CD4-positive, alpha-beta T cell treated with Interleukin-4 for 1 hour (primary cell): ENCODE measurements at regions not wholly inside any gene's neighbourhood (a gene's known extent, or its start where the extent isn't known, plus 50 kb on each side); places are given as distances from the start of the nearest gene placed in this dataset.
"Not testable (repeated sequence)": the region's sequence is repeated elsewhere in the genome, so short reads cannot be mapped to it uniquely, and the experiment has no call there.

Experiments used
- DNase-seq, 2 donors: peaks; one replicate each; pipeline ENCODE4 v3.0.0-alpha.2; 2020 to 2022

DNA sequence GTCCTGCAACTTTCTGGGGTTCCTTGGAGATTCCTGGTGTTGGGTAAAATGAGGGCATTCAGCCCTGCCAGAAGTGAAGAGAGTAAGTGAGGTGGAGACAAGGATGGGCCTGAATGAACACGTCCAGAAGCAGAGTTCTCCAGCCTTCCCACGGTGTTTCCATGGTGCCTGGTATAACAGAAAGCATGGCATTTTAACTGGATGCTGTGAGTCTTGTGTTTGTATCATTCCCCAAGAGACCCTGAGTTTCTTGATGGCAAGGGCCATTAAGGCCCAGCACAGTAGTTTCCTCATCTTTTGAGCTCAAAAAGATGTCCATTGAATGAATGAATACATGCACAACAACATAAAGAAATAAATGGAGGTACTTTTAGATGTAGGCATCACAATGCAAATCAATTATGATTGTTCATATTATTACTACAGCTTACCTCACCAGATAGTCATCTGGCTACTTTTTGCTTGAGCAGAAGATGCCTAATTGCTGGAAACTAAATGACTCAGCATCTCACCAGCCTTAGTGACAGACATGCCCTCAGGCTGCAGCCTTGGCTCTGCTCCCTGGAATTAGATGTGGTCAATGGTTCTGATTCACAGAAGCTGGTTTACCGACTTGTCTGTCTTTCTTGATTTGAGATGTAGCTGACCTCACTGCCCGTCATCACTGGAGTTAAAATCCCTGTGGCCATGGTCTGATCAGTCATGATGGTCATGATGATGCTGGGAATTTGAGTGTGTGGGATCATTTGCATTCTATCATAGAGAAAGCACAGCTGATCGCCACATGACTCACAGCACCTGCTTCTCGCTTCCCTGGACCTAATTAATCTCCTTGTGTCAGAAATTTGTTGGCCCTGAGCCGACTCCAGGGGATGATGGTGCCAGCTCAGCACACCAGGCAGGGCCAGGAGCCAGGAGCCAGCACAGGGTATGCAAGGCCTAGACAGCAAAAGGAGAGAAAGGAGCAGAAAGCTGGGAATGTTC is 83.9 kb downstream of the CXCL12 start:
- DNase-seq: no peak

DNA sequence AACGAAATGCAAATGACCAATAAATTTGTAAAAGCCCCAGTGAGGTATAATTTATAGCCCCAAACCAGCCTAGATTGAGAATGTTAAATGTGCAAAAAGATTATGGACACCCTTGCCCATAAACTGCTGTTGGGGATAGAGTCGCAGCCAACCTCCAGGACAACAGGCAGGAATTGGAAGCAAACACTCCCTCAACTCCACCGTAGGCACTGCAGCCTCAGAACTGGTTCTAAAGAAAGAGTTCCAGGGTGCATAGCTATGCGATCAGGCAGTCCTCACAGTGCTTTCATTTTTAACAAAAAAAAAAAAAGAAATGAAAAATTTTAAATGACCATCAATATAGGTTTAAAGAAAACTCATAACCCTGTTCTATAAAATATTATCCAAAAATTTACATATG is 86.2 kb downstream of the CXCL12 start:
- DNase-seq: no peak

DNA sequence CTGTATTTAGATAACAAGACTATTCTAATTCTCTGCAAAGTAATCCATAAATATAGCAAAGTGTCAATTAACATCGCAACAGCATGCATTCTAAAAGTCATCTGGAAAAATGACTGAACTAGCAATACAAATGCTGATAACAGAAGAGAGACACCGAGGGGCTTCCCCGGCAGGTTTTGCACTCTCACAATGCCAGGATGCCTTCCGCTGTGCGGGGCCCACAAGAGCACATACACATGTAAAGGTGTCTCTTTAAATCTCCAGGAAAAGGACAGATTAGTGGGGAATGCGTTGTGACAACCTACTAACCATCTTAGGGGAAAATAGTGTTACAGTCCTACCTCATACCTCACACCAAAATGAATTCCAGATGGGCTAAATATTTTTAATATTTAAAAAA is 86.9 kb downstream of the CXCL12 start:
- DNase-seq: no peak

DNA sequence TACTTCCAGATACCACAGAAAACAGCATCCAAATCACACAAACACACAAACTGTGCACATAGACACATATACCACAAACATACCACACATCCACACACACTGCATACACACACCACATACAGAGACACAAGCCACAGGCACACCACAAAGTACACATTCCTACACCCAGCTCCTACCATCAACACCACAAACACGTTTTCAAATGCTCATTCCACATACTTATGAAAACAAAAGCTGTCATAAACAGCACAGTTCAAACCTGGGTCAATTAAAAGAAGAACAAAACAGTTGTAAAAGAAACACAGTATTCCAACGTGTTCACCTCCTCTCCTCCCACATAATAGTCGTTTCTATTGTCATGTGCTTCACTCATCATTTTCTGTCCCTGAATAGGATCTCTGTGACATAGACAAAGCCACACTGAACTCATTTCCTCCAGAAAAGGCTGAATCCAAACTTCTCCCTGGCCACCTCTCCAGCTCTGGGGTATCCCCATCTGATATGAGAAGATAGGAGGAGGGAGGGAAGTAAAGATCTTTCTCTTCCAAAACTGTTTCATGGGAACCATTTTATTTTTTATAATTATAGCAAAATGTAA is 89.2 kb downstream of the CXCL12 start:
- no peak for DNase-seq

DNA sequence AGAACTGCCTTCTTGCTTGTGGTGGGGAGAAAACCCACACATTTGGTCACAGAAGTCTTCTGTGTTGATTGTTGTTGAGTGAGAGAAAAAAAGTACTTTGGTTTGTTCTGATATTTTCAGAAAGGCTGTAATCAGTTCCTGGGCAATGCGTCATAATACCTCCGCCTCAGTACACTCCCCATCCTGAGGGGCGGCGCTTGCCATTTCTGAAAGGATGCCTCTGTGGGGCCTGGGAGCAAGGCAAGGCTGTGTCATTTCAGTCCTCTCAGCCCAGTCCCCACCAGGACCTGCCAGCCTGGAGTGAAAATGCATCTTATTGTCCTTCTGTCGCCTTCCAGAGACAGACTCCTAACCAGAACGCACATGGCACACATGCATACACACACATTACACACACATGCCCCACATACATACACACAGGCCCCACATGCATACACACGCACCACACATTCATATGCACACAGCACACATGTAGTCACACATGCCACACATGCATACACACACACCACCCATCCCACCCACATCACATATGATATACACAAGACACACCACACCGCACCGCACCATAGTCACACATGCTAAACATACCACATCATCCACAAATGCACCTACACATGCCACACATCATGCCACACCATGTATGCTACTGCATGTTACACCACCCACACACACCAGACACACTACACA is 90.0 kb downstream of the CXCL12 start:
- DNase-seq: no peak

DNA sequence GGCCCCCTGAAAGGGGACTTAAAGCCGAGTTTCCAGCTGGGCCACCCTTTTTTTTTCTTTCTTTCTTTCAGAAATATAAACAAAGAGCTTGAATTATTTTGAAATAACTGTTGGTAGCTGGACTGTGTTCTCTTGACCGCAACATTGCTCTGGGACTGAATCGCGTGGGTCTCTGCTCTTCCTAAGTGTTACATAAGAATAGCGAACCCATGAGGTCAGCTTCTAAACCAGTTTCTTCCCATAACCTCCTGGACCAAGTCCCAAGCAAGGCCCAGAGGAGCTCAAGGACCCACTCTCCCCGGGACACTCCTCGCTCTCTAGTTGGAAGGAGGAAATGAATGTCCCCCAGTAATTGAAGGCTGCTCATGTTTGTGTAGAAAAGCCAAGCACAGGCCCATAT is 91.1 kb downstream of the CXCL12 start:
- DNase-seq: no peak

DNA sequence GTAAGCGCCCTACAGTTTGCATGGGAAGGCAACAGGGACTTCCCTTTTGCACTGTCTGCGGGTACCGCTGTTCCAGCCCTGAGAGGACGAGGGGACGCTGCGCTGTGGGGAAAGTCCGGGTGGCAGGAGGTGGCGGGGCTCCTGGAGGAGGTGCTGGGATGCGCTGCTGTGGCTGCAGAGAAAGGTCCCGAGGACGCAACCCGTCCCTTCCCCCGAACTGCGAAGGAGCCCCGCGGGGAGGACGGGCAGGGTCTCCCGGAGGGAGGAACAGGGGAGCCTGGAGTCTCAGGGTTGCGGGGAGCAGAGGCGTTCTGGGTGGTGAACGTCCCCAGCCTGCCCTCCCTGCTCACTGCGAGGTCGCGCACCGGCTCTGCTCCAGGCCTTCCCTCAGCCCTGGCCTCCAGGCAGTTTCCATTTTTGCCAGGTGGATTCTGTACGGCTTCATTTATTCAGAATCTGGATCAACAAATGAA is 91.6 kb downstream of the CXCL12 start:
- no peak for DNase-seq

DNA sequence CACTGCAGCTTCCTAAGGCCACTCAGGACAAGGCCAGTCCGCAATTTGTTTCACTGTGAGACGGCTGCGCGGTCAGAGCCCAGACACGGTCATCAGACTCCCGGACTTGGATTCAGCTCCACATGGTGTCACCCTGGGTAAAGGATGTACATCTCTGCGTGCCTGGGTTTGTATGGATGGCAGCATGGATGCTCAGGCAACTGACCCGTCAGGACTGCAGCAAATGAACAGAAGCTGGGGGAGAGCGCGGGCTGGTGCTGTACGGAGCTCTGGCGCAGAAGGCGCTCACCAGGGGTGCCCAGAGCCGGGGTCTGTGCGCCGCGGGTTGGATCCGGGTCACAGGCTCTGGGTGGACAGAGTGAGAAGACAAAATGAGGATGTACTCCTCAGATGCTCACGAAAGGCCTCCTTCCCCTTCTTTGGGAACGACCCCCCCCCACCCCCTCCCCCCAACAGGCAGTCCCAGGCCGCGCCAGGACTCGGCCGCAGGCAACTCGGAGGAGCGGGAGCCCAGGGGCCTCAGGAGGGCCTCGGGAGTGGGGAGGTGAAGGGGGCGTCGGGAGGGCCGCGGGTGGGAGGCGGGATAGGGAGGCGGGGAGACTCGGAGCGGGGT is 92.4 kb downstream of the CXCL12 start:
- DNase-seq: no peak

DNA sequence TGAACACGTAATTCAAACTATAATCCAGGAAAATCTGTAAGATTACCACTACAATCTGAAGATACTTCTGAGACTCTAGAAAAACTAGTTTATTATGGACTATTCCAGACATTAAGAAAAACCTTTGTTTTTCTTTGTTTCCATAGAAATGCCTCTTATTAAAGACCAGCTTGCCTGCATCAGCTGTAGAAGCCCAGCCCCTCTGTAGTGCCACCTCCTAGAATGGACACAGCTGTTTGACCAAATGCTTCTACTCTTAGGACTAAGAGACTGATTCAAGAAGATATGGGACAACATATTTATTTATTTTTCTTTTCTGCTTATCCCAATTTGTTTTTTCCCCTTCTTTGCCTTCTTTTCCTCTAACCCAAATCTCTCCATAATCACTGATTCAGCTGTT is 93.8 kb downstream of the CXCL12 start:
- no peak for DNase-seq

DNA sequence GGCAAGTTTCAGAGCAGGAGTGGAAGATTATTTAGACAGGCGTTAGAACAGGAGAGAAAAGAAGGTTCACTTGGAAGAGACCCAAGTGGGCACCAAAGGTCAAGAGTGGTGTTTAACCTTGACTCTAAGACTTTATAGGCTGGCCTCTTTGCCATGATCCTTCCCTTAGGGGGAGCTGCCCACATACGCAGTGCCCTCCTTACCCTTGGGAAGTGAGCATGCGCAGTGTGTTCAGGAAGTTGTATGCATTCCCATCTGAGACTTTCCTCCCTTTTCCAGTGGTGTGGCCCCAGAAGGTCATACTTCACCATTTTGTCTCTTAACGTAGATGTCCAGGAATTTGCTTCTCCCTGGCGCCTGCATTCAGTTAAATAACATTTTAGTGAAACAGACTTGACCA is 95.8 kb downstream of the CXCL12 start:
- DNase-seq: no peak

DNA sequence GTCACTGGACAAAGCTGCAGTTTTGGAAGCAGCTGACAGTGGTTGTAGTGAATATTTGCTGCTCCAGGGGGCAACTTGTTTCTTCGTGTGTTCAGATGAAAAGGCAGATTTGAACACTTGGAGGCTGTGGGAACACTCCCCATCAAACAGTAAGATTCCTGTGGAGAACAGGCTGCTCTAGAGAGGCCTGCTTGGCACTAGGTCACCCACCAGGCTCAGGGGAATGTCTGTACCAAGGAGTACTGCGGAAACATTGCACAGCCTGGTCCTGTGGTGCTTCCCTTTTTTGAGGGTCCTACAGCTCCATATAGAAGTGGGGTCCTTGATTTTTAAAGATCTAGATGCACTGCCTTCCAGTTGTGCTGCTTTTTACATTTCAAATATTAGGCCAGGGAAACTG is 97.5 kb downstream of the CXCL12 start:
- no peak for DNase-seq

DNA sequence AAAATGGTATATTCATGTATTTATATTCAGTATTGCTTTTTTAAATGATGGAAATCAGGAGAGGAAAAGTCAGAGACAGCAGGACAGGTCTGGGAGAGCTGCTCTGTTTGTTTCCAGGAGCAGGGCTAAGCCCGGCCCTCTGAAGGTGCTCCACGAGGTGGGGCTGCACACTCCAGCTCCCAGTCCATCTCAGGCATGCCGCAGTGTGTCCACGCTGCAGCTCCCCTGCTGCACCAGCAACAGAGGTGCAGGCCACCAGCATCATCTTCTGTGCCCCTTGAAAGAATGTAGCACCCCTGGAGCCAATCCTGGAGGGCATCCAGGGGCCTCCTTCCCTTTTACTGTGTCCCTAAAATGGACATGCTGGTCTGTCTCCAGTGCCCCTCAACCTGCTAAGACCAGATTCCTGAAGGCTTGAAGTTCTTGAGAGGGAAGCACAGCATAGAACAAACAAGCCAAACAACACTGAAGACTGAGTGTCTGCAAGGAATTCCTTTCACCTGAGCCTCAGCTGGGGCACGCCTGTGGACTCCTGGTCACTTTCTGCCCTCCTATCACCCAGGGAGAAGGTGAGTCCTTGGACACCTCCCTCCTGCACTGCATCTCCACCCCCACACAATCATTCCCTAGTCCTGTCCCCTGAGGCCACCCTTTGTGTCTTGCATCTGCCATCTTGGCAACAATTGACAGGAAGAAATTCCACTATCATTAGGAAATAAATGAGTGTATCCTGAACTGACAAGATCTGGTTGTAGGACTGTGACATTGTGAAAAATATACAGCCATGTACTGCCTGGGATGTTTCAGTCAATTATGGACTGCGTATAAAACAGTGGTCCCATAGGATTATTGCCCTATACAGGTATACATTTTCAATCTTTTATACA is 100.5 kb downstream of the CXCL12 start:
- no peak for DNase-seq

DNA sequence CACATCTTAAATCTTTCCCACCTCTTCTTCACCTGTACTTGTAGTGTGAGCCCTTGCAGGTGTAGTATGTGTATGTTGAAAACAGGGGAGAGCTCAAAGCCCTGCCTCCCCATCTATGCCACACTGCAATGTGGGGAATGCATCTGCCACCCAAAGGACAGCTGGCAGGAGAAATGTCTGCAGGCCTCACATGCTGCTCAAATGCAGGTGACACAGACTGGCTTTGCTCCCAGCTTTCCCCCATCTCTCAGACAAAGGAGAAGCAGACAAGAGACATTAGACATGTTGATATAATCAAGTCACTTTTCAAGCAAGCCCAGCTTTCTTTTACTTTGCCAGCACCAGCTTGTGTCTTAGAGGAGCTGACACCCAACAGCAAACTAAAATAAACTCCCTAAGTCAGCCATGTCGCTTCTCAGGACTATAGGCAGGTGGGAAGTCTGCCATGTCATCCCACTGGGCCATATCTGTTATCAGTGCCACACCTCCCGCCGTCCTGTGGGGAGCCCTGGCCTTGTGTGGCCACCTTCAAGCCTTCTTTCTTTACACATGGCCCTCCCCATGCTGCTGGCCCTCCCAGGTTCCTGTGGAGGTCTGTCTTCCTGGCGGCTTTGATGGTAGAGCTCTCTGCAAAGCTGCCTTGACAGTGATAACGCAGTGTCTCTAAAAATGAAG is 102.1 kb downstream of the CXCL12 start:
- no peak for DNase-seq

DNA sequence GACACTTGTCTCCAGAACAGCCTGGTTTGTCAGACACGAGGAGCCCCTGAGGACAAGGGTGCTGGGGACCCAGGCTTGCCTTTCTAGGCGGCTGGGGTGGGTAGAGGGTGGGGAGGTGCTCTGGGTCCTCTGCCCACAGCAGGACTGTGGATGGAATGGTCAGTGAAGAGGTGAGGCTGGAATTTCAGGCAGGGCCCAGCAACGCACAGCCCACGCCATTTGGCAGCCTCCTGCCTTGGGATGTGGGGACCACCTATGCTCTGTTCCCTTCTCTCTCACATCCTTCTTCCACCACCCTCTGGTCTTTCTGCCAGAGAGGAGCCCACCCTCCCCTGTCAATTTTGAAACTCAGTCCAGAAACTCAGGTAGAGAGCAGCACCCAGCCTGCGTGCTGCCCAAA is 103.2 kb downstream of the CXCL12 start:
- DNase-seq: no peak

DNA sequence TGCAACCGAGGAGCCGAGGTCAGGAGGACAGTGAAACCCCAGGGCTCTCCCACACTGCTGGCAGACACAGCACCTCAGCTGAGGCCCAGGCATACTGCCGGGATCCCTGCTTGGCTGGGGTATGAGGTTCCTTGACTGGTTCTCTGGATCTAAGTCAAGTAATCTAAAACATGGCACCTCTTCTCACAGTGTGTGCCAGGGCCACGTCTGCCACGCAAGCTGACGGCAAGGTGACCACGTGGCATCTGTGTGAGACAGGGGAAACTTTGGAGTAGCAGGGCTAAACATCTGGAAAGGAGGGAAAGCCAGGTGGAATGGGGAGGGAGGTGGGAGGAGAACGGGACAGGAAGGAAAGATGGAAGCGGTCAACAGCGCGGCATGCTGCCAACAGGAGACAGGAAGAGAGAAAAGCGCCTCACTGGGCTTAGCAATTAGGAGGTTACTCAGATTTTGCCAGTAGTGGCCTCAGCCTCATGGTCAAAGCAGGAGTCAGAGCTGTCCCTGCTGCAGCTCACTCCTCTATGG is 103.7 kb downstream of the CXCL12 start:
- no peak for DNase-seq

DNA sequence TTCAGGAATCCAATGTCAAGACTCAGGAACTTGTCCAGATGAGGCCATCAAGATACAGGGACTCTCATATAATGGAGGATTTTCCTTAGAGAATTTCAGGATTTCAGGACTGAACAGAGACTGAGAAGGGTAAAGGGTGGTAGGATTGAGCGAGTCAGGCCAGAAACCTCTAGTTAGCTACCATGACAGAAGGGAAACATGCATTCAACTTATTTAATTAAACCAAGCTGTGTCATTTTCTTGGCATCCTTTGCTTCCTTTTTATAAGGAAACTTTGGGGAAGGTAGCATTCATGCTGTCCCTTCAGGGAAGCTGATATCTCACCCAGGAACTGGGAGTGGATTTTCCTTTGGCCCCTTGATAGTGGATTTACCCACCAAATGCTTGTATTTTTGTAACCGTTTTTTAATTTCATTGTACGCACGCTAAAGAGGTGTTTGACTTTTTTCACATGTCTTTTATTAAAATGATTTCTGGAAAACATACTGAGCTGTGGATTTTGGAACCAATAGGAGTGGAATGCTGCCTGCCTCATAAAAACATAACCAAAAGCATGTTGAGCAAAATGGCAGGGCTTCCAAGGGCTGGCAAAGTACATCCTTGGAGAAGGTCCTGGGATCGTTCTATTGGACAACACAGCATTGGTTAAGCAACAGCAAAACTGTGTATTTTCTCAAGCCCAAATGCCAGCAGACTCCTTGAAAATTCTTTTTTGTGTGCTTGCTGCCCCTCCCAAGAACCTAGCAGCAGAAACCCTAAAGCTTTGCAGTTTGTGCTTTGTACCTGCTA is 104.5 kb downstream of the CXCL12 start:
- DNase-seq: no peak

DNA sequence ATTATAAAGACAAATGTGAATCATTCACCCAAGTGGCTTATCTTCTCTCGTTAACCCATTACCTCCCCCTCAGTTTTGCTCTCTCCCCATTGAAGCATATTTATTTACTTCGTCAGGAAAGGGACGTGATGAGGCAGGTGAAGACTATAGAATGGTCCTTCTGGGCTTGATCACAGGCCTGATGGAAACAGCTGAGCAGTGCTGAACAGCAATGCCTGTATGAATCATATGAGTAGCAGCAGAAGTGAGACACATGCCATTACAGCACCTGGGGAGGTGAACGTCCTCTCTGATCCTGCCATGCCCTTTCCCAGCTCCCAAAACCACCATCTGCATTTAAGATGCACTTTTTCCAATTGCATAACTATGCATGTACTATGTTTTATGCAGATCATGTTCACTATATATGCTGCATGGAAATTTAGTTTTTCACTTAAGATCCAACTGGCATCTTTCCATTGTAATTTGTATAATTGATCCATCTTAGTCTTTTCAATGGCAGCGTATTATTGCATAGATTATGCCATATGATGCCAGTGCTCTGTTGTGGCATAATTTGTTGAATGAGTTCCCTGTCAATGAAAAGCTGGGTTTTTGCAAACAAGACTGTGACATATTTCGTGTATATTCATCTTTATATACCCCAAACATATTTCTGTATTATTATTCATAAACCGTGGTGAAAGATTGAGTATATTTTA is 105.3 kb downstream of the CXCL12 start:
- no peak for DNase-seq

DNA sequence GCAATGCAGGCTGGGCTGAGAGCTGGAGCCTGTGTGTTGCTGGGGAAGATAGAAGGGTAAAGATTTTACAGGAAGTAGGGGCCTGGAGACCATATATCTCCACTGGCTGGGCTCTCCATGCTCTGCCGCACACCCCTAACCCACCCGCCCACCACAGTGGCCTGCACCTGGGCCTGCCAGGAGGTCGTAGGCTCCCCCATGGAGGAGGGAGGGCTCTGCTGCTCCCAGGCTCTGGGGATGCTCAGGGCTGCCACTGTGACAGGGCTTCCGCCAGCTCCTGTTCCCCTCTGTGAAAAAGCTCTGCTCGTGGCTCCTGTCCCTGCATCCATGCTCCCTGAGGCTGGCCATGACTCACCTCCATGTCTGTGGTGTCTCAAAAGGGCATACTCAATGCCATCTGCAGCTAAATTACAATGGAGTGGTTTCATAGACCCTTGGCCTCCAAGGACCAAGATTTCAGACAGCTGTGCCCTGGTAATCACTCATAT is 106.0 kb downstream of the CXCL12 start:
- DNase-seq: no peak

DNA sequence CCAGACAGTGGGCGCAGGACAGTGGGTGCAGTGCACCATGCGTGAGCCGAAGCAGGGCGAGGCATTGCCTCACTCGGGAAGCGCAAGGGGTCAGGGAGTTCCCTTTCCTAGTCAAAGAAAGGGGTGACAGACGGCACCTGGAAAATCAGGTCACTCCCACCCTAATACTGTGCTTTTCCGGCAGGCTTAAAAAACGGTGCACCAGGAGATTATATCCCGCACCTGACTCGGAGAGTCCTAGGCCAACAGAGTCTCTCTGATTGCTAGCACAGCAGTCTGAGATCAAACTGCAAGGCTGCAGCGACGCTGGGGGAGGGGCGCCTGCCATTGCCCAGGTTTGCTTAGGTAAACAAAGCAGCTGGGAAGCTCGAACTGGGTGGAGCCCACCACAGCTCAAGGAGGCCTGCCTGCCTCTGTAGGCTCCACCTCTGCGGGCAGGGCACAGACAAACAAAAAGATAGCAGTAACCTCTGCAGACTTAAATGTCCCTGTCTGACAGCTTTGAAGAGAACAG is 116.4 kb downstream of the CXCL12 start:
- DNase-seq: not testable (repeated sequence)
